ENCODE measurements at regions not wholly inside any gene's neighbourhood (a gene's known extent, or its start where the extent isn't known, plus 50 kb on each side); places are given as distances from the start of the nearest gene placed in this dataset.
"Not testable (repeated sequence)": the region's sequence is repeated elsewhere in the genome, so short reads cannot be mapped to it uniquely, and the experiment has no call there.

GRCh38 chr9:106106396-106106795, 412.1 kb downstream of the TMEM38B start:
- Histone ChIP-seq H3K27ac (no peak overlapping the region), H3K9me3 (no peaks in the 10 kb centered on the region), H3K4me3 (no peak overlapping the region), H3K4me1 (no peaks in the 10 kb centered on the region), H3K27me3 (no peaks in the 10 kb centered on the region), H3K36me3 (no peaks in the 10 kb centered on the region)
- DNase-seq, result no peak
- TF ChIP-seq CTCF (IDR thresholded peaks at IDR 0.05) (no peak), POLR2A (IDR thresholded peaks at IDR 0.05) (no peak)

GRCh38 chr9:106107716-106108115, 413.4 kb downstream of the TMEM38B start:
- Histone ChIP-seq H3K27me3 (no peaks in the 10 kb centered on the region), H3K4me1 (no peaks in the 10 kb centered on the region), H3K36me3 (no peaks in the 10 kb centered on the region), H3K4me3 (no peak overlapping the region), H3K27ac (no peak overlapping the region), H3K9me3 (no peaks in the 10 kb centered on the region)
- no peak for DNase-seq
- TF ChIP-seq POLR2A (IDR thresholded peaks at IDR 0.05) (no peak), CTCF (IDR thresholded peaks at IDR 0.05) (no peak)

- not testable (repeated sequence) for H3K27me3 ChIP-seq, H3K27ac ChIP-seq, H3K36me3 ChIP-seq, H3K9me3 ChIP-seq, H3K4me3 ChIP-seq, DNase-seq, H3K4me1 ChIP-seq
These were observed 415.4 kb downstream of the TMEM38B start for GRCh38 chr9:106109706-106110105.

- H3K9me3 ChIP-seq, result no peaks in the 10 kb centered on the region
- no peak overlapping the region for H3K4me3 ChIP-seq
- no peaks in the 10 kb centered on the region for H3K27me3 ChIP-seq
- no peak for DNase-seq
- TF ChIP-seq POLR2A (IDR thresholded peaks at IDR 0.05), result no peak
- no peak for TF ChIP-seq CTCF (IDR thresholded peaks at IDR 0.05)
- H3K27ac ChIP-seq, result no peak overlapping the region
- H3K36me3 ChIP-seq, result no peaks in the 10 kb centered on the region
- no peaks in the 10 kb centered on the region for H3K4me1 ChIP-seq
These were observed 416.1 kb downstream of the TMEM38B start for GRCh38 chr9:106110483-106110882.

GRCh38 chr9:106111039-106111730, 416.8 kb downstream of the TMEM38B start:
- Histone ChIP-seq H3K9me3 (no peaks in the 10 kb centered on the region), H3K36me3 (no peaks in the 10 kb centered on the region), H3K4me1 (no peaks in the 10 kb centered on the region), H3K27me3 (no peaks in the 10 kb centered on the region), H3K4me3 (no peak overlapping the region), H3K27ac (no peak overlapping the region)
- no peak for DNase-seq
- TF ChIP-seq POLR2A (IDR thresholded peaks at IDR 0.05), result no peak
- no peak for TF ChIP-seq CTCF (IDR thresholded peaks at IDR 0.05)

GRCh38 chr9:106112935-106113334, 418.6 kb downstream of the TMEM38B start:
- no peak overlapping the region for H3K27ac ChIP-seq
- H3K27me3 ChIP-seq, result no peaks in the 10 kb centered on the region
- no peaks in the 10 kb centered on the region for H3K9me3 ChIP-seq
- no peaks in the 10 kb centered on the region for H3K4me1 ChIP-seq
- DNase-seq, result no peak
- H3K4me3 ChIP-seq, result no peak overlapping the region
- no peaks in the 10 kb centered on the region for H3K36me3 ChIP-seq
- no peak for TF ChIP-seq POLR2A (IDR thresholded peaks at IDR 0.05)
- no peak for TF ChIP-seq CTCF (IDR thresholded peaks at IDR 0.05)

Measured in Peyer's patch (tissue), 4 donors.